ENCODE measurements at regions not wholly inside any gene's neighbourhood (a gene's known extent, or its start where the extent isn't known, plus 50 kb on each side); places are given as distances from the start of the nearest gene placed in this dataset.
"Not testable (repeated sequence)": the region's sequence is repeated elsewhere in the genome, so short reads cannot be mapped to it uniquely, and the experiment has no call there.

DNA sequence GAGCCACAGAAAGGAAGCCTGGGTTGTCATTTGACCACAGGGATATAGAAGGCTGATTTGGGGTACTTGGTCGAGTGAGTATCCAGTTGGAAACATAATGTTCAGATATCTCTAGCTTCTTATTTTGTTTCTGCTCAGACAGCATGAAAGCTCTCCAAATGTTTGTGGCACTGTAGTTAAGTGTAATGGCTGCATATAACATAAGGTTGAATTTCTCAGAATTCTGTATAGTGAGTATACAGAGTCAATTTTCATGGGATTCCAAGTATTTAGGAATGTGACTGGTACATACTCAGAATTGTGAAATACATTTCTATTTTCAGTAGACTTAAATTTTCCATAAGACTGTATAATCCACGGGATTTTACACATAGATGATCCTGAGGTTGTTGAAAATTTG, 2102.1 kb upstream of the RAG2 start:
- no peak for DNase-seq

DNA sequence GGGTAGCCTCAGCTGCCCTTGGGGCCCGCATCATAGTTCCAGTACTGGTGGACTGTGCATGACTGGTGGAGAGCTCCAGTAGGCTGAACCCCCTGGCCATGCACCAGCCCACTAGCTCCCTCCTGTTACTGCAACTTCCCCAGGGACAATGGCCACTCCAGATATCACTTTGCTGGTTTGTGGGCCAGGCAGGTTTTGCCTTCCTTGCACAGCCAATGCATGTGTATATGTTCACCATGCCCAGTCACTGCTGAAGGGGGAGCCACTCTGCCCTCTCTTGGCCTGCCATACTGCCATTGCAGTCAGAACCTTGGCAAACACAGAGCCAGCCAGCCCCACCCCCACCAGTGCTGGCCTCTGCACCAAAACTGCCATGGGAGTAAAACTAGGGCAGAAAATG, 2095.3 kb upstream of the RAG2 start:
- no peak for DNase-seq

DNA sequence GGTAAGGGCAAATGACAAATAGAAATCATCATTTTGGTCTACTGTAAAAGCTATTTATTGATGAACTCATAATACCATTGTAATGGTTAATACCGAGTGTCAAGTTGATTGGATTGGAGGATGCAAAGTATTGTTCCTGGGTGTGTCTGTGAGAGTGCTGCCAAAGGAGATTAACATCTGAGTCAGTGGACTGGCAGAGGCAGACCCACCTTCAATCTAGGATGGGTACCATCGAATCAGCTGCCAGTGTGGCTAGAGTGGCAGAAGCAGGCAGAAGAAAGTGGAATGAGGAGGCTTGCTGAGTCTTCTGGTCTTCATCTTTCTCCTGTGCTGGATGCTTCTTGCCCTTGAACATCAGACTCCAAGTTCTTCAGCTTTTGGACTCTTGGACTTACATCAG, 2092.2 kb upstream of the RAG2 start:
- DNase-seq: not testable (repeated sequence)

DNA sequence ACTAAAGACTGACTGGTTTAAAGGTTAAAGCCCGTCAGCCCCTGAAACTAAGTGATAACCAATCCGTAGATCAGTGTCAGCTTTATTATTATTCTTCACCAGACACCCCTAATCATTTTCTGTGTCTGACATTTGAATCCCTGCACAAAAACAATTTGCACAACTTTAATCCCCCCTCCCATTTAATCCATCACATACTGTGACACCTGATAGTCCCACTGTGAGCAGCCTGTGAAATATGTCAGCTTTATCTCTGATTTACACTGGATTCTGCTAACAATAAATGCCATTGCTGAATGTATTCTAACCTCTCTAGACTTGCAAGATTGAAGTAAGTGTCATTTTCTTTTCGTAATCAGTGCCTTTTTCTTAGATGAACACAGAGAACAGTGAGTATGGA, 2089.0 kb upstream of the RAG2 start:
- DNase-seq: no peak

DNA sequence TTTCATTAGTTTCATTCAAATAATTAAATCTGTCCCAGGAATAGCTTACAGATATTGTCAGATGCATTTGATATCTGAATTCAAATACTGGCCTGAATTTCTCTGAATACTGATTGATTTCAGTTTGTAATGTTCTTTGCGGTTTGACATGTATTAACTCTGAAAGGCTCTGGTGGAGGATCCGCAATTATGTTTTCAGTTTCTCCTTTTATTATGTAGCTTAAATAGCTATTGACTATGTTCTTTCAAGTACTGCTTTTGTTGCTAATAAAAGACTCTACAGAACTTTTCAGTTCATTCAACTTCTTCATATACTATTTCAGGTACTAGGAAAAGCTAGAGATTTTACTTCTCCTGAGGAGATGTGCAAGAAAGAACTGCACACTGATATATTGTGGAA, 2085.4 kb upstream of the RAG2 start:
- no peak for DNase-seq

DNA sequence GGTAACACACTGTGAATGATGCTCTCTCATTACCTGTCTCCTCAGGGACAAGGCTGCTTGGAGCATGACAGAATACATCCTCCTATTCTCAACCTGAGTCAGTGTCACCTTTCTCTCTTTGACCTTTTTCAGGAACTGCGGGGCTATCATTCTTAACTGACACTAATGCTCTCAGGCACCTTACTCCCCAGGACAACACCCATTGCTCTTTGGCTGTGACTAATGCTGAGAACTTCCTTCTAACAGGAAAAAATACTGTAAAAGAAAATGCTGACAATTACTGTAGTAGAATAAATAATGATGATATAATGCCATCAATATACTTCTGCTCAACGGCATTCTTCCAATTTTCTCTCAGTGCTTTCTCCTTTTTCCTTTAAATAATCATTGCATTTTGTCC, 2082.7 kb upstream of the RAG2 start:
- no peak for DNase-seq

DNA sequence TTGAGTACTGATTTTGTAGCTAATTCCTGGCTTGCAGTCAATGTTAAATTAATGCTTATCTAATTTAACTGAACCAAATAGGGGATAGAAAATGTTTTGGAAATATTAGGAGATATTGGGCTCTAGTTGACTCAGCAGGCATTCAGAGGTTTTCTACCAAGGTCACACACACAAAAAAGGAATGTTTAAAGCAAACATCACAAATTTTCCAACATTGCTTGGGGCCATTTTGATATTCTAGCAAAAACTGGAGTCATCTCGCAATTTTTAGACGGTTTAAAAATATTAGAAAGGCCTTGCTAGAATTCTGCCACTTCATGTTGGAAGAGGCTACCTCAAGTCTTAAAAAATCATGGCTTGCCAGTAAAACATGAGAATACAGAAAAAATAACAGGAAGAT, 2082.1 kb upstream of the RAG2 start:
- no peak for DNase-seq

DNA sequence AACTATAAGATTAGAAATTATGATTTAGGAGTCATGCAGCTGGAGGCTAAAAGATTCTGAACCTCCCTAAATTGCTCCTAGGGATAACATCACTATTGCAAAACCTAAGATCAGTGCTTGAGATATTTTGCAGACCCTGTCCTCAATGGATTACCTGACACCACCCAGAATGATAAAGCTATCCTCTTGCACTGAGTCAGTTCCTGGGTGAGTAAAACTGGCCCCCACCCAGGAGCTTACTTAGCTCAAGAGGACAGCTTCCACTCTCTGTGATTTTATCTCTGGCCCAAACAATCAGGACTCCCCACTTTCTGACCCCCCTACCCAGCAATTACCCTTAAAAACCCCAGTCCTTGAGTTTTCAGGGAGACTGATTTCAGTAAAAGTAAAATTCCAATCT, 2074.4 kb upstream of the RAG2 start:
- no peak for DNase-seq

DNA sequence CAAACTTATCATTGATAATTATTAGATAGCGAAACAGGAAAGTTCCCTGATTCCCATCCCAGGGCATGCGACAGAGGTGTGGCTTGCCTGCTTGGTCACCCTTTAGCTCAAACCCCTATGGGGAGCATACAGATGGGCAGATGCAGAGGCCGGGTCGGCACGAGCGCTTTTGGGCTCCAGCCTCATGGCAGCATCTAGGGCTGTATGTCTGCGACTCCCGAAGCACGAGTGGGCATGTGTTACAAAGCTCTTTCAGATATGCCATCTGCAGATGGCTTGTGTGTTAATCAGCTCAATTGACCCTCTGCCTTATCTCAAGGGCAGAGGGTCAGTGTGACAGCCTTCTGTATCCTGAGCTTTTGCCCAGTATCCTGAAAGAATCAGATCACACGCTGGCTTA, 2069.3 kb upstream of the RAG2 start:
- DNase-seq: no peak

DNA sequence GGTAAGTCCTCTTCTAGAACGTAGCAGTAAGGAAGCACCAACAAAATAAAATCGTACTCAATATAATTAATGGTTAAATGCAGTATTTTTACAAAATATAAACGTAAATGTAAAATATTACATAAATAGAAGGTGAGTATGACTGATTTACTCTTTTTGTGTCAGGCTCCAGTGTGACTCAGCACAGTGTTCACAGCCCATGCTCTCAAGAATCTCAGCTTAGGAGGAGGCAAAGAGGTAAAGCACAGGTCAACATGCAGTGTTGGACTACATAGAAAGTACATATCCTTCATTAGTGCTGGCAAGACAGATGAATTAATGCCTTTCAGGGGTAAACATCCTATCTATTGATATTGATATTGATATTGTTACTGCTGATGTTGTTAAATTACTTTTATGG, 2050.6 kb upstream of the RAG2 start:
- DNase-seq: no peak

DNA sequence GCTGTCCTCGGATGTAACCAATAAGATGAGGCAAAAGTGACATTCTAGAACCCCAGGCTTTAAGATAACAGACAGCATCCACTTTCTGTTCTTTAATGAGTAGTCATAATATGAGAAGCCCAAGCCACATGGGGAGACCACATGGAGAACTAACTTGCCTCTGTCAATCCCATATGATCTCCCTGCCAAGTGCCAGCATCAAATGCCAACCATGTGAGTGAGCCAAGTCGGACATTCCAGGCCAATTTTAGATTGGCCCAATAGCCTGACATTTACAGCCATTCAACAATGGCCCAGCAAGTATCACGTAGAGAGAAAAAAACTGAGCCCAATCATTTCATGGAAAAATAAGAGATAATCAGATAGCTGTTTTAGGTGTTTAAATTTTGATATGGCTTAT, 2048.3 kb upstream of the RAG2 start:
- no peak for DNase-seq

DNA sequence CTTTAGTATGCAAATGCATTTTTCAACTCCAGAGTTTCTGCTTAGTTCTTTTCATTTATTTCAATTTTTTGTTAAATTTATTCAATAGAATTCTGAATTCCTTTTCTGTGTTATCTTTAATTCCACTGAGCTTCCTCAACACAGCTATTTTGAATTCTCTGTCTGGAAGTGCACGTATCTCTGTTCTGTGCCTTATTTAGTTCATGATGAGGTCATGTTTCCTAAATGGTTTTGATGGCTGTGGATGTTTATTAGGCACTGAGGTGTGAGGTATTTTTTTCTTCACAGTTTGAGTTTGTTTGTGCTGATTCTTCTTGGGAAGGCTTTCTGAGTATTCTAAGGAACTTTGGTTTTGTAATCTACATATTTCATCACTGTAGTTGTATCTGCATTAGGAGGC, 2042.8 kb upstream of the RAG2 start:
- DNase-seq: no peak

DNA sequence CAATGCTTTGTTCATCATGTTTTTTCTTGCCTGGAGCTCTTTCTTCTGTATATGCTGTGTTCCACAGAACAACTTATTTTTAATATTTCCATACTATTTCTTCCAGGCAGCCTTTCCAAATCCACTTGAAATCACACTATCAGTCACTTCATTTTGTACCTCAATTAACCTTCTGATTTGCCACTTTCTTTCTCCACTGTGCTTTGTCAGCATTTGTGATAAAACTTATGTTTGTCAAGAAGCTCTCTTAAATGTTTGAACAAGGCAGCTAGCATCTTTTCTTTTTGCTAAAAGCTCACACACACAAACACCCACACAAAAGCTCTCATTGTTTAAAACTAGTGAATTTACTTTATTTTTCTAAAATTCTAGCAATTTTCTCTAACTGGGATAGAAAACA, 2014.7 kb upstream of the RAG2 start:
- no peak for DNase-seq

DNA sequence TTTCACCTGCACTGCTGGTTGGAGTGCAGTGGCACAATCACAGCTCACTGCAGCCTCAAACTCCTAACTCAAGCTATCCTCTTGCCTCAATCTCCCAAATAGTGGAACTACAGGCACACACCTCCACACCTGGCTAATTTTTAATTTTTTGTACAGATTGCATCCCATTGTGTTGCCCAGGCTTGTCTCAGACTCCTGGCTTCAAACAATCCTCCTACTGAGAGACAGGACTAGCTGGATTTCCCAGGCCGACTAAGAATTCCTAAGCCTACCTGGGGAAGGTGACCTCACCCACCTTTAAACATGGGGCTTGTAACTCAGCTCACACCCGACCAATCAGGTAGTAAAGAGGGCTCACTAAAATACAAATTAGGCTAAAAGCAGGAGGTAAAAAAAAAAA, 2003.3 kb upstream of the RAG2 start:
- not testable (repeated sequence) for DNase-seq

DNA sequence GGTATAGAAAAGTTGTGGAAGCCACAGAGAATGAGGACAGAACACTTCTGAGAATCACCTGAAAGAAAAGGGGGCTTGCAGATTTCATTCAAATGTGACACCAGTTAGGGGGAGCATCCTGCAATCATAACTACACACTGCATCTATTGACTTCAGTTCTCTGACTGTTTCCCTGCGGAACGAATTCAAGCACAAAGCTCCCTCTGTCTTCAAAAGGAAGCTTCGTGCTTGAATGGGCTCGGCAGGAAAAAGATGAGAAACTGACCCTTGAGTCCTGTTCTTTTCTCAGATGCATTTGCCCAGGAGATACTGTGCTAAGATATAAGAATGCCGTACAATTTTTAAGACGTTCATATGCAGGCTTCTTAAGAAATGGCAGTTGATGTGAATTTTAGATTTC, 2000.4 kb upstream of the RAG2 start:
- DNase-seq: no peak

DNA sequence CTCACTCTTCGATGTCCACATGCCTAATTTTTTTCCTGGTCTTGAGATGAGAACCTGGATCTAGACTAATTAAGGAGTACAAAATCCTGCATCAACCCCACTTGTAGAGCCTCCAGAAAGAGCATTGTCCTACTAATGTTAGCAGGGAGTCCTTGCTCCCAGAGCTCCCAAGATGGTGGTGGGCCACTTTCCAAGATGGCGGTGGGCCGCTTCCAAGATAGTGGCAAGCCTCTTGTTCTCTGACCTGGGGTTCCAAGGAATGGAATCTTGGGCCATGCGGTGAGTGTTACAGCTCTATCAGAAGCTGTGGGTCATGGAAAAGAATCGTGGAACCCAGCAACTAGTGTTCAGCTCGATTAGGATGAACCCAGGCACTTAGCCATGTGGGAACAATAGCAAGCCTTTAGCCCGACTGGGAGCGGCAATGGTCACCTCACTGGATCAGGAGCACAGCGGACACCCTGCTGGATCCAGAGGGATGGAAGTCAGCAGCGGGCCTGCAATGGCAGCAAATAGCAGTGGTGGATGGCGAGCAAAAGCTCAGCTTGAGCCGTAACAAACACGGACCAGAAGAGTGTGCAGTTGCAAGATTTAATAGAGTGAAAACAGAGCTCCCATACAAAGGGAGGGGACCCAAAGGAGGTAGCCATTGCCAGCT, 1997.5 kb upstream of the RAG2 start:
- not testable (repeated sequence) for DNase-seq

DNA sequence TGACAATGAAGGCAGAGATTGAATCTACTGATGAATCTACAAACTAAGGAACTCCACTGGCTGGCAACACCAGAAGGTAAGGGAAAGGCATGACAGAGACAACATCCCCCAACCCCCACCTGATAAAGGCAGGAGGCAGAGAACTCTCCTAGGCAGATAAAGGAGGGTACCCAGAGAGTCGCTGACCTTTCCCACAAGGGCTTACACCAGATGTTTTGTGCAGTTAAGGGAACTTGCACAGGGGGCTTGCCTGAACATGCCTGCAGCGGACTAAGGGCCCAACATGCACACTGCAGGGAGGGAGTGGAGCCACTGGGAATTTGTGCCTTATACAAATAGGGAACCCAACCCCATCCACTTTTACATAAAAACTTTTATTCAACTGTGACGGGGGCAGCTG, 1996.9 kb upstream of the RAG2 start:
- DNase-seq: no peak

DNA sequence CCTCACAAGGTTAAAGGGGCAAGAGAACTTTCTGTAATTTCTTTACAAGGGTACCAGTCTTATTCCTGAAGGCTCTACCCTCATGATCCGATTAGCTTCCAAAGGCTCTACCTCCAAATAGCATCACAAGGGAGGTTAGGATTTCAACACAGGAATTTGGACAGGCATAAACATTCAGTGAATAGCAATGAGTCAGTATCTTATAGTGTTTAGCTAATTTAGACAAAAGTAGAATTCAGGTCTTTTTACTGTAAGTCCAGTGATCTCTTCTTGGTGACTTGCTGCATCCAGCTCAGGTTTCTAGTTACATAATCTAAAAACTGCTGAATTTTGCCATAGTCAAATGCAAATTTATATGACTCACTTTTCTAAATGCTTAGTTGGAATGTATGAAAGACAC, 1995.6 kb upstream of the RAG2 start:
- no peak for DNase-seq

DNA sequence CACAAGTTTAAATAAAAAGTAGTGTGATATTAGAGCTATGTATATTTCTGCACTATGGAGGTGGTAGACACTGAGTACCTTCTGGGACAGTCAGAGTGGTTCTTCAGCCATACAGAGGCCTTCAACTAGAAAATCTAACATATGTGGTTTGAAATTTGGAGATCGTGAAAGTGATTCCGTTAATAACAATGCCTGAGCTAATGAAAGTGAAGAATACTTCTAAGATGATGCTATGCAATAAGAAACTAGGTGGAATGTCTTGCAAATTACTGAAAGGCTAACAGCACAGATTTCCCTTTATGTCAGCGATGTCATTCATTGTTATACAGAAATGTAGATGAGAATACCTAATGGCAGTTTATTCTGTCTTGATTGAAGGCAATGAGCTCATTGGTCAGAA, 1984.7 kb upstream of the RAG2 start:
- DNase-seq: no peak

DNA sequence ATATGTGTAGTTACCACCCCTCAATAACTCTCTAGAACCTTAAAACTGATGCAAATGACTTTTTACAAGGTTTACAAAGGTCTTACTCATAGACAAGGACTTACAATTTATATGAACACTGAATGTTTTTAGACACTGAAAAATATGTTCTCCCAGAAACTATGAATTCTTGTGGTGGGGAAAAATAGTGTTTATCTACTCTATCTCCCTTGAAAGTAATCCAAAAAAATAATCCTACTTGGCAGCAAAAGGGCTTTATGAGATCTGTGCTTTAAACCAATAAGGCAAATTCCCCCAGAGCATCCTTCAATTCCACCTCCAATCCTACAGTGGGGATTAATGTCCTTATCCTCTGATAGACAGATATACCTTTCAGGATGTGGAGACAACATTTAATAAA, 1984.1 kb upstream of the RAG2 start:
- no peak for DNase-seq

DNA sequence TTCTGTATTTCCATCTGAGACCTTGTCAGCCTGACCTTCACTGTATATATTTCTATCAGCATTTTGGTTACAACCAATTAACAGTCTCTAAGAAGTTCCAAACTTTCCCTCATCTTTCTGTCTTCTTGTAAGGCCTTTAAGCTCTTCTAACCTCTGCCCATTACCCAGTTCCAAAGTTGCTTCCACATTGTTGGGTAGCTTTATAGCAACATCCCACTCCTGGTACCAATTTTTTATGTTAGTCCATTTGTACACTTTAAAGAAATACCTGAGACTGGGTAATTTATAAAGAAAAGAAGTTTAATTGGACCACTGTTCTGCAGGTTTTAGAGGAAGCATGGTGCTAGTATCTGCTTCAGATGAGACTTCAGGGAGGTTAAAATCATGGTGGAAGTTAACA, 1979.7 kb upstream of the RAG2 start:
- no peak for DNase-seq

DNA sequence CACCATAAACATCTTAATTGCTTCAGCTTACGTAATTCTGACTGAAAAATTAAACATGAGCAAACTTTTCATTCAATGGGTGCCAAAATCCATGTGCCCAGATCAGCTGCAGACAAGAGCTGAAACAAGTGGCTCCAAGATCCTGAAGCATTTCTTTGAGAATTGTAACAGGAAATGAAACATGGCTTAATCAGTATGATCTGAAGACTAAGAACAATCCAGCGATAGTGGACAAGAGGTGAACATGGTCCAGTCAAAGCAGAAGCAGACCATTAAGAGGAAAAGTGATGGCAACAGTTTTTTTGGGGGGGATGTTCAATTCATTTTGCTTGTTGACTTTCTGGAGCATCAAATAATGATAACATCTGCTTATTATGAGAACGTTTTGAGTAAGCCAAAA, 1964.5 kb upstream of the RAG2 start:
- DNase-seq: no peak

DNA sequence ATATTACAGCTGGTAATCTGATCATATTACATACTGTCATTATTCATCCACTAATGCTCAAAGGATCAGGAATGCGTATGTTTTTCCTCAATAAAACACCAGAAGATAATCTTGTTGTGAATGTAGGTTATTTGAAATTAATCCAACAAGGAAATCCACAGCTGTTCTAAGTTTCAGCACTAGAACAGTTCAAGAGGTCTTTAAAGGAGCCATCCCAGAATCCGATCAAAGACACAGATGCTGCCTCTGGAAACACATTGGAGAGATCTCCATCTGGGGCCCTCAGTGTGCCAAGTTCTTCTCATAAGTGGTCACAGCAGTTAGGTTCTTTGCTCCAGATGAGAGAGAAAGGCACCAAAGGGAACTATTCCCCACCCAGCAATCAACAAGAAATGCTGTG, 1955.1 kb upstream of the RAG2 start:
- DNase-seq: no peak

DNA sequence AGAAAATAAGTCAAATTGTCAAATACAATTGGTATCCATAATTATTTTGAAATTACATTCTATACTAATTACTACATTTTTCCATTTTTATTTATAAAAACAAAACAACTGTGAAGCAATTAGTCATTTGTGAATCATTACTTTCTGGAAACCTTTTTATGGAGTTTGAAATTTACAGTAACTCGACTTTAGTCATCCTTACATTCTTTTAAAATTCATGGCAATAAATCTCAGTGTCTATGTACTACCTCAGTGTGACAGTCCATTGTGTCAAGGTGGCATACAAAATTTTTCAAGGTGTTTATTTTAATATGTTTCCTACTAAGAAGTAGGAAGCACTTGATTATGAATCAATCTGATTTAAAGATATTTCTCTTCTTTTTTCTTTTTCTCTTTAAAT, 1949.4 kb upstream of the RAG2 start:
- DNase-seq: no peak

DNA sequence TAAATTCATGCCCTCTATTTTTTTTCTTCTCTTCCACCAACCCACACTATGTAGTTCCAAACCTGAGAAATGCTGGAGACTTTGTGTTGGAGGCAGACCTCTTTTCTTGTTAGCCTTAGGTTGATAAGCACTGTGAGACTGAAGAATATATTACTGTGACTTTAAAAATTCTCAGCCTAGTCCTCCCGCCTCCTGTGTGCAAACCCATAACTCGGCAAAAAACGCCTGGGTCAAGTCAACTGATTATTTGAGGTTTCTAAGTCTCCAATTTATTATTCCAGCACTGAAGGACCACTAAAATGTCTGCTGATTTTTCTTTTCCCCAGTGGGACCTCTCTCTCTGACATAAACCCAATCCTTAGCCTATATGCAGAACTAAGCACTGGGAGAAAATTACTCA, 1946.0 kb upstream of the RAG2 start:
- no peak for DNase-seq

DNA sequence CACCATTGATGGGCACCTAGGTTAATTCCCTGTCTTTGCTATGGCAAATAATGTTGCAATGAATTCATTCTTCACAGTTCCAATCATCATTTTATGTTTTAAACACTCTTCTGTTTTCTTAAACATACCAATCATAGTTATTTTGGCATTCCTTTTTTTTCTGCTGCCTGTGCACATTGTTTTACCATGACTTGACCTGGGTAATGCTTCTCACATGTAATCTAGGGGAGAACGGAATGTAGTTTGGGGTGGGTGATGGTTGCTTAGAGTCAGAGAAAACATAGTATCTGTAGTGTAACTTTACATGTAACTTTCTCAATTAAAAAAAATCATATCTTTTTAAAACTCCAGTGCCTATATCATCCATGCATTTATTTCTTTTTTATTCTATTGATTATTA, 1945.3 kb upstream of the RAG2 start:
- no peak for DNase-seq

Measured in NCI-H1092 (cell line).